ENCODE measurements at regions not wholly inside any gene's neighbourhood (a gene's known extent, or its start where the extent isn't known, plus 50 kb on each side); places are given as distances from the start of the nearest gene placed in this dataset.

DNA sequence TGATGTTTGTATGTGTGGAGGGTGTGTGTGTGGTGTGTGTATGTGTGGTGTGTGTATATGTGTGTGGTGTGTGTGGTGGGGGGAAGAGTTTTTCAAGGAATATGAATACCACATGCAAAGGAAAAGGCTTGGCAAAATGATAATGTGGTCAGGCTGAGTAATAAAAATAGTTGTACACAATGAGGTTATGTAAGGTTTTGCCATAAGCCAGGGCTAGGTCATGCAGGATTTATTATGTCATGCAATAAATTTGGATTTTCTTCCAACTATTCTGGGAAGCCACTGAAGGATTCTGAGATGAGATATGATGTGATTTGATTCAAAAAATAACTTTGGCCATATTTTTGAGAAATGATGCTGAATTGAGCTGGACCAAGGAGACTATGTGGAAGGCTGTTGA lies 1191.6 kb upstream of the SEL1L start:
- no peak for TF ChIP-seq CTCF (IDR thresholded peaks at IDR 0.05)
- Histone ChIP-seq H3K27ac (no peak overlapping the region), H3K4me1 (ENCODE audit: control insufficient read depth in 1 of 2, insufficient read depth in 1 of 2, low read depth in 1 of 2, low read length in 1 of 2) (no peaks in the 10 kb centered on the region), H3K36me3 (no peaks in the 10 kb centered on the region), H3K9me3 (no peaks in the 10 kb centered on the region), H3K27me3 (no peaks in the 10 kb centered on the region), H3K4me3 (ENCODE audit: low read depth in 1 of 2, low read length in 1 of 2) (no peak overlapping the region)

DNA sequence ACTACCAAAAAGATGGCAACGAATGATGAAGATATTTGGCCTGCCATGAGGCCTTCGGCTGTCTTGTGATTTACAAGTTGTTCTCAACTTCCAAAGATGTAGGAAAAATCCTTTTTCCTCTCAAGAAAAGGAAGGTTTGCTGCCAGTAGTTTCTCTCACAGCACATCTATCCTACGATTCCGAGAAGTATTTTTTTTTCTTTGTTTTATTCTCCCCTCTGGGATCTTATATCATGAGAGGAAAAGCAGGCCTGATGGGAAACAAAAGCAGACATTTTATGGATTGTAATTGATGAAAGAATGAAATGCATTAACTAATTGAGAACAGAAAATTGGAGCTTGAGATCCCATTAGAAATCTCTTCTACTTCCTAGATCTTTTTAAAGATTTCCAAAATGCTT lies 1197.9 kb upstream of the SEL1L start:
- H3K4me1 ChIP-seq (ENCODE audit: control insufficient read depth in 1 of 2, insufficient read depth in 1 of 2, low read depth in 1 of 2, low read length in 1 of 2), result no peaks in the 10 kb centered on the region
- no peak for TF ChIP-seq CTCF (IDR thresholded peaks at IDR 0.05)
- no peaks in the 10 kb centered on the region for H3K27me3 ChIP-seq
- no peak overlapping the region for H3K4me3 ChIP-seq (ENCODE audit: low read depth in 1 of 2, low read length in 1 of 2)
- no peaks in the 10 kb centered on the region for H3K9me3 ChIP-seq
- no peak overlapping the region for H3K27ac ChIP-seq
- H3K36me3 ChIP-seq, result no peaks in the 10 kb centered on the region

- TF ChIP-seq CTCF (IDR thresholded peaks at IDR 0.05), result no peak
- Histone ChIP-seq H3K9me3 (no peaks in the 10 kb centered on the region), H3K27me3 (no peaks in the 10 kb centered on the region), H3K36me3 (no peaks in the 10 kb centered on the region), H3K27ac (no peak overlapping the region), H3K4me3 (ENCODE audit: low read depth in 1 of 2, low read length in 1 of 2) (no peak overlapping the region), H3K4me1 (ENCODE audit: control insufficient read depth in 1 of 2, insufficient read depth in 1 of 2, low read depth in 1 of 2, low read length in 1 of 2) (no peaks in the 10 kb centered on the region)
Observed at GRCh38 chr14:82740547-82740946, 1206.9 kb upstream of the SEL1L start.

- TF ChIP-seq CTCF (IDR thresholded peaks at IDR 0.05), result no peak
- Histone ChIP-seq H3K9me3 (no peaks in the 10 kb centered on the region), H3K36me3 (no peaks in the 10 kb centered on the region), H3K27me3 (no peaks in the 10 kb centered on the region), H3K27ac (no peak overlapping the region), H3K4me1 (ENCODE audit: control insufficient read depth in 1 of 2, insufficient read depth in 1 of 2, low read depth in 1 of 2, low read length in 1 of 2) (no peaks in the 10 kb centered on the region), H3K4me3 (ENCODE audit: low read depth in 1 of 2, low read length in 1 of 2) (no peak overlapping the region)
Observed at GRCh38 chr14:82755476-82755875, 1221.8 kb upstream of the SEL1L start.

GRCh38 chr14:82755923-82756322 lies 1222.3 kb upstream of the SEL1L start:
- no peak for TF ChIP-seq CTCF (IDR thresholded peaks at IDR 0.05)
- Histone ChIP-seq H3K36me3 (no peaks in the 10 kb centered on the region), H3K27me3 (no peaks in the 10 kb centered on the region), H3K4me1 (ENCODE audit: control insufficient read depth in 1 of 2, insufficient read depth in 1 of 2, low read depth in 1 of 2, low read length in 1 of 2) (no peaks in the 10 kb centered on the region), H3K9me3 (no peaks in the 10 kb centered on the region), H3K27ac (no peak overlapping the region), H3K4me3 (ENCODE audit: low read depth in 1 of 2, low read length in 1 of 2) (no peak overlapping the region)

- Histone ChIP-seq H3K4me3 (ENCODE audit: low read depth in 1 of 2, low read length in 1 of 2) (no peak overlapping the region), H3K36me3 (no peaks in the 10 kb centered on the region), H3K4me1 (ENCODE audit: control insufficient read depth in 1 of 2, insufficient read depth in 1 of 2, low read depth in 1 of 2, low read length in 1 of 2) (no peaks in the 10 kb centered on the region), H3K27me3 (no peaks in the 10 kb centered on the region), H3K27ac (no peak overlapping the region), H3K9me3 (no peaks in the 10 kb centered on the region)
- no peak for TF ChIP-seq CTCF (IDR thresholded peaks at IDR 0.05)
Observed at GRCh38 chr14:82757776-82758175, 1224.1 kb upstream of the SEL1L start.
